Panc1 (cell line): ENCODE measurements at regions not wholly inside any gene's neighbourhood (a gene's known extent, or its start where the extent isn't known, plus 50 kb on each side); places are given as distances from the start of the nearest gene placed in this dataset.

Experiments
- SIN3A ChIP-seq: IDR thresholded peaks from 2 replicates; pipeline ENCODE4 v1.6.1; 2012; ENCODE audit warnings: low read depth, mild to moderate bottlenecking, low read length, moderate library complexity, borderline replicate concordance; ENCODE audit not compliant: insufficient read depth
- TF ChIP-seq, protein P1 (sequence below): fragments of 450-650 bp; IDR thresholded peaks from 2 replicates; pipeline ENCODE4 v1.5.1; 2017; ENCODE audit warnings: mild to moderate bottlenecking

DNA sequence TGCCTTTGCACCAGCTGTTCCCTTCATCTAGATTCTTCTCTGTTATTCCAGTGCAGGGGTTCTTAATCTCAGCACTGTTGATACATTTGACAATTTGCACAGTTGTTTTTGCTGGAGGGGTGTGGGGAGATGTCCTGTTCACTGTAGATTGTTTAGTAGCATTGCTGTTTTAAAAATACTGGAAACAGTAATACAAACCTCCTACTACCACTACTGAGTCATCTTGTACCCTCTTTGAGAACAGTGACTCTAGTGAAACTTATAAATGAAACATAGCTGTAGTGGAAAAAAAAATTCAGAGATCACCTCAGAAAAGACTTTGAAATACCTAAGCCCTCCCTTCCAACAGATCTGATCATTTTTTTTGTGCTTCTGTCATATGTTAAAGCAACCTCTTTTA, 154.8 kb upstream of the TMEM196 start:
- TF ChIP-seq, protein P1, sequence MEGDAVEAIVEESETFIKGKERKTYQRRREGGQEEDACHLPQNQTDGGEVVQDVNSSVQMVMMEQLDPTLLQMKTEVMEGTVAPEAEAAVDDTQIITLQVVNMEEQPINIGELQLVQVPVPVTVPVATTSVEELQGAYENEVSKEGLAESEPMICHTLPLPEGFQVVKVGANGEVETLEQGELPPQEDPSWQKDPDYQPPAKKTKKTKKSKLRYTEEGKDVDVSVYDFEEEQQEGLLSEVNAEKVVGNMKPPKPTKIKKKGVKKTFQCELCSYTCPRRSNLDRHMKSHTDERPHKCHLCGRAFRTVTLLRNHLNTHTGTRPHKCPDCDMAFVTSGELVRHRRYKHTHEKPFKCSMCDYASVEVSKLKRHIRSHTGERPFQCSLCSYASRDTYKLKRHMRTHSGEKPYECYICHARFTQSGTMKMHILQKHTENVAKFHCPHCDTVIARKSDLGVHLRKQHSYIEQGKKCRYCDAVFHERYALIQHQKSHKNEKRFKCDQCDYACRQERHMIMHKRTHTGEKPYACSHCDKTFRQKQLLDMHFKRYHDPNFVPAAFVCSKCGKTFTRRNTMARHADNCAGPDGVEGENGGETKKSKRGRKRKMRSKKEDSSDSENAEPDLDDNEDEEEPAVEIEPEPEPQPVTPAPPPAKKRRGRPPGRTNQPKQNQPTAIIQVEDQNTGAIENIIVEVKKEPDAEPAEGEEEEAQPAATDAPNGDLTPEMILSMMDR: no peak
- no peak for TF ChIP-seq SIN3A
